GM12878 (cell line): ENCODE measurements at regions not wholly inside any gene's neighbourhood (a gene's known extent, or its start where the extent isn't known, plus 50 kb on each side); places are given as distances from the start of the nearest gene placed in this dataset.

Experiments used
- ATAC-seq: fragments of 200-7000 bp; cut with Tn5 transposase; 3 replicates; pipeline ENCODE4 v1.9.1; 2020; ENCODE audit warnings: mild to moderate bottlenecking, moderate library complexity
- BruUV-seq: library from RNA; stranded (reverse); fragments of 400-500 nt; replicated peaks from 2 replicates; lab custom pipeline; 2021; lab: Mats Ljungman, UMichigan
- CTCF ChIA-PET: fragments of 300-600 bp; sonication (Branson Sonifier 250); formaldehyde crosslinking; extraction: SDS; loops from one replicate; lab custom pipeline; 2021; ENCODE audit warnings: inconsistent platforms; lab: Yijun Ruan, JAX
- POLR2A ChIA-PET: fragments of 350-600 bp; formaldehyde crosslinking; extraction: SDS; loops from one replicate; lab custom pipeline; 2021; ENCODE audit warnings: inconsistent platforms; lab: Charles Lee
- RAD21 ChIA-PET: fragments of 300-600 bp; sonication (Branson Sonifier 250); formaldehyde crosslinking; loops from one replicate; lab custom pipeline; 2023; ENCODE audit warnings: antibody characterized with exemption; ENCODE audit not compliant: unreplicated experiment; lab: Charles Lee
- SMC1A ChIA-PET: fragments of 300-600 bp; sonication (Branson Sonifier 250); formaldehyde crosslinking; loops from one replicate; lab custom pipeline; 2023; ENCODE audit not compliant: unreplicated experiment, uncharacterized antibody; lab: Charles Lee
- DNase-seq: peaks from one replicate; pipeline ENCODE4 v3.0.0-alpha.2; 2011; ENCODE audit warnings: low read depth, low spot score
- FAIRE-seq: peaks from 3 replicates; lab custom pipeline; 2011; peaks lifted over from hg19 to GRCh38; lab: Jason Lieb, UNC
- H2AFZ ChIP-seq: 2 replicates; pipeline ENCODE4 v1.6.0; 2011; ENCODE audit warnings: low read depth, low read length, control low read depth; ENCODE audit not compliant: control insufficient read depth
- H3K27ac ChIP-seq: 2 replicates; pipeline ENCODE4 v1.5.1; 2011; ENCODE audit warnings: control low read depth; ENCODE audit not compliant: control insufficient read depth, insufficient read depth
- H3K27me3 ChIP-seq, 2 experiments: replicated peaks in 1 of 2; 2 replicates each; pipeline versions ENCODE4 v1.6.0 to v1.6.1; 2011; ENCODE audit warnings: low read length in 1 of 2; ENCODE audit not compliant: control insufficient read depth in 2 of 2, insufficient read depth in 2 of 2
- H3K36me3 ChIP-seq, 2 experiments: 2 replicates each; pipeline ENCODE4 v1.5.1; 2011; ENCODE audit warnings: low read length in 1 of 2; ENCODE audit not compliant: control insufficient read depth in 2 of 2, insufficient read depth in 2 of 2
- H3K4me1 ChIP-seq: 2 replicates; pipeline ENCODE4 v1.6.1; 2011; ENCODE audit warnings: mild to moderate bottlenecking, low read length, moderate library complexity, mixed read lengths; ENCODE audit not compliant: control insufficient read depth, insufficient read depth
- H3K4me2 ChIP-seq: 2 replicates; pipeline ENCODE4 v1.6.0; 2011; ENCODE audit warnings: control low read depth; ENCODE audit not compliant: control insufficient read depth, insufficient read depth
- H3K4me3 ChIP-seq: fragments of 200-600 bp; sonication (generic); 2 replicates; pipeline ENCODE4 v1.5.1; 2016
- H3K79me2 ChIP-seq: 2 replicates; pipeline ENCODE4 v1.6.0; 2011; ENCODE audit warnings: low read length; ENCODE audit not compliant: control insufficient read depth, insufficient read depth
- H3K9ac ChIP-seq: 2 replicates; pipeline ENCODE4 v1.8.0; 2011; ENCODE audit warnings: low read length, control low read depth, mixed read lengths; ENCODE audit not compliant: control insufficient read depth, insufficient read depth
- H3K9me3 ChIP-seq: replicated peaks from 3 replicates; pipeline ENCODE4 v1.5.1; 2011; ENCODE audit warnings: mild to moderate bottlenecking, low read length; ENCODE audit not compliant: control insufficient read depth, insufficient read depth
- H4K20me1 ChIP-seq: 2 replicates; pipeline ENCODE4 v1.6.0; 2011; ENCODE audit not compliant: control insufficient read depth, insufficient read depth
- CBX5 ChIP-seq: sonication (generic); IDR thresholded peaks from 2 replicates; pipeline ENCODE4 v1.6.1; 2016; ENCODE audit warnings: low read depth, moderate library complexity, mild to moderate bottlenecking, inconsistent platforms
- CREM ChIP-seq: IDR thresholded peaks from 2 replicates; pipeline ENCODE4 v1.6.1; 2014; ENCODE audit warnings: antibody characterized with exemption, low read depth
- ESRRA ChIP-seq: IDR thresholded peaks from 2 replicates; pipeline ENCODE4 v1.6.1; 2012; ENCODE audit warnings: mild to moderate bottlenecking, low read length, improper control_type of control experiment
- IKZF1 ChIP-seq: fragments of 450-650 bp; conservative IDR thresholded peaks from 2 replicates; pipeline ENCODE4 v1.6.1; 2017; ENCODE audit warnings: antibody characterized with exemption, mild to moderate bottlenecking
- NR2F1 ChIP-seq: fragments of 450-650 bp; conservative IDR thresholded peaks from 2 replicates; pipeline ENCODE4 v1.6.1; 2017; ENCODE audit warnings: mild to moderate bottlenecking
- RAD21 ChIP-seq: IDR thresholded peaks from 2 replicates; pipeline ENCODE4 v1.6.1; 2011; ENCODE audit warnings: mild to moderate bottlenecking, low read depth, low read length, moderate library complexity; ENCODE audit not compliant: insufficient read depth
- SMC3 ChIP-seq: IDR thresholded peaks from 2 replicates; pipeline ENCODE4 v1.6.1; 2011; ENCODE audit warnings: low read length, improper control_type of control experiment, borderline replicate concordance
- ZBTB11 ChIP-seq: fragments of 450-650 bp; formaldehyde crosslinking; IDR thresholded peaks from 2 replicates; pipeline ENCODE4 v1.5.0; 2022; ENCODE audit warnings: mild to moderate bottlenecking, missing genetic modification characterization
- WGBS: methylation state at CpG from one replicate; pipeline ENCODE4 v1.1.6; 2016; ENCODE audit warnings: low lambda C conversion rate; ENCODE audit not compliant: insufficient replicate concordance, insufficient coverage; ENCODE audit errors: missing lambda C conversion rate; 5-methylcytosine and 5-hydroxymethylcytosine counted together
- in situ Hi-C: fragments of 300-500 bp; cut with MboI; formaldehyde crosslinking; loops from 9 replicates; pipeline ENCODE4 v1.14.3; 2018; ENCODE audit warnings: mixed read lengths
- intact Hi-C: fragments of 100-400 bp; cut with micrococcal nuclease; formaldehyde crosslinking; loops from one replicate; pipeline ENCODE4 v1.14.2; 2022; ENCODE audit not compliant: unreplicated experiment
- TF ChIP-seq, protein P1 (sequence below): fragments of 450-650 bp; IDR thresholded peaks from 2 replicates; pipeline ENCODE4 v1.6.1; 2018; ENCODE audit warnings: borderline replicate concordance, mild to moderate bottlenecking; ENCODE audit not compliant: partially characterized antibody
- TF ChIP-seq, protein P2 (sequence below): IDR thresholded peaks from 2 replicates; pipeline ENCODE4 v1.6.1; 2012; ENCODE audit warnings: mild to moderate bottlenecking, low read depth, low read length
- TF ChIP-seq, protein P3 (sequence below): fragments of 450-650 bp; IDR thresholded peaks from 2 replicates; pipeline ENCODE4 v1.6.1; 2017; ENCODE audit warnings: mild to moderate bottlenecking, moderate library complexity

DNA sequence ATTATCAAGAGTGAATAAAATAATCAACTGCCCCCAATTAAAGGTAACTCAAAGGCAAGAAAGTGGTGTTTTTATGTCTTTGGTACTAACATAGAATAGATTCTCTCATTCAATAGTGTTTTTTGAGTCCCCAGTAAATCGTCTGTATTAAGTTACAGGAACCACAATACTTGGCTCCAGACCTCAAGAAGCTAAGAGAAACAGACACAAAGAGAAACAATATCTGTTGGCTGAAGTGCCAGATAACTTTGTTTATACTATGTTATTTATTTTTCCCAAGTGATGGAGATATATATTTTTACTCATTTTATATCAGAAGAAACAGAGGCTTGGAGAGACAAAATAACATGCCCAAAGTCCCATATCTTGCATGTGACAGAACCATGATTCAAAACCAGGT, 201.7 kb upstream of the HNRNPA3 start:
- Histone ChIP-seq H3K36me3 (no peaks in the 10 kb centered on the region), H3K79me2 (no peaks in the 10 kb centered on the region), H4K20me1 (no peaks in the 10 kb centered on the region), H3K4me1 (no peaks in the 10 kb centered on the region), H3K27ac (no peak overlapping the region), H2AFZ (no peak overlapping the region), H3K9me3 (no peaks in the 10 kb centered on the region; the same call in 2 of the 3 replicates), H3K9ac (no peak overlapping the region), H3K4me2 (no peak overlapping the region), H3K27me3 (no peaks in the 10 kb centered on the region), H3K4me3 (no peak overlapping the region)
- FAIRE-seq (no peak), DNase-seq (no peak), ATAC-seq (no peak)
- intact Hi-C loops (no loop called here), in situ Hi-C loops (no loop called here)
- RAD21 ChIA-PET, result no interaction called here
- CTCF ChIA-PET, result interaction anchor here (0.9 to 1.0 kb wide), 2 partner anchors 32 to 137 kb away, joined by 3 read pairs; no protein-coding TSS in a partner anchor
- SMC1A ChIA-PET, result no interaction called here
- BruUV-seq, result no TSS peak
- WGBS, result 30% methylated on average over 1 of the region's 1 CpG
- POLR2A ChIA-PET, result no interaction called here
- TF ChIP-seq, protein P1, sequence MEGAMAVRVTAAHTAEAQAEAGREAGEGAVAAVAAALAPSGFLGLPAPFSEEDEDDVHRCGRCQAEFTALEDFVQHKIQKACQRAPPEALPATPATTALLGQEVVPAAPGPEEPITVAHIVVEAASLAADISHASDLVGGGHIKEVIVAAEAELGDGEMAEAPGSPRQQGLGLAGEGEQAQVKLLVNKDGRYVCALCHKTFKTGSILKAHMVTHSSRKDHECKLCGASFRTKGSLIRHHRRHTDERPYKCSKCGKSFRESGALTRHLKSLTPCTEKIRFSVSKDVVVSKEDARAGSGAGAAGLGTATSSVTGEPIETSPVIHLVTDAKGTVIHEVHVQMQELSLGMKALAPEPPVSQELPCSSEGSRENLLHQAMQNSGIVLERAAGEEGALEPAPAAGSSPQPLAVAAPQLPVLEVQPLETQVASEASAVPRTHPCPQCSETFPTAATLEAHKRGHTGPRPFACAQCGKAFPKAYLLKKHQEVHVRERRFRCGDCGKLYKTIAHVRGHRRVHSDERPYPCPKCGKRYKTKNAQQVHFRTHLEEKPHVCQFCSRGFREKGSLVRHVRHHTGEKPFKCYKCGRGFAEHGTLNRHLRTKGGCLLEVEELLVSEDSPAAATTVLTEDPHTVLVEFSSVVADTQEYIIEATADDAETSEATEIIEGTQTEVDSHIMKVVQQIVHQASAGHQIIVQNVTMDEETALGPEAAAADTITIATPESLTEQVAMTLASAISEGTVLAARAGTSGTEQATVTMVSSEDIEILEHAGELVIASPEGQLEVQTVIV, result no peak
- TF ChIP-seq, protein P2, sequence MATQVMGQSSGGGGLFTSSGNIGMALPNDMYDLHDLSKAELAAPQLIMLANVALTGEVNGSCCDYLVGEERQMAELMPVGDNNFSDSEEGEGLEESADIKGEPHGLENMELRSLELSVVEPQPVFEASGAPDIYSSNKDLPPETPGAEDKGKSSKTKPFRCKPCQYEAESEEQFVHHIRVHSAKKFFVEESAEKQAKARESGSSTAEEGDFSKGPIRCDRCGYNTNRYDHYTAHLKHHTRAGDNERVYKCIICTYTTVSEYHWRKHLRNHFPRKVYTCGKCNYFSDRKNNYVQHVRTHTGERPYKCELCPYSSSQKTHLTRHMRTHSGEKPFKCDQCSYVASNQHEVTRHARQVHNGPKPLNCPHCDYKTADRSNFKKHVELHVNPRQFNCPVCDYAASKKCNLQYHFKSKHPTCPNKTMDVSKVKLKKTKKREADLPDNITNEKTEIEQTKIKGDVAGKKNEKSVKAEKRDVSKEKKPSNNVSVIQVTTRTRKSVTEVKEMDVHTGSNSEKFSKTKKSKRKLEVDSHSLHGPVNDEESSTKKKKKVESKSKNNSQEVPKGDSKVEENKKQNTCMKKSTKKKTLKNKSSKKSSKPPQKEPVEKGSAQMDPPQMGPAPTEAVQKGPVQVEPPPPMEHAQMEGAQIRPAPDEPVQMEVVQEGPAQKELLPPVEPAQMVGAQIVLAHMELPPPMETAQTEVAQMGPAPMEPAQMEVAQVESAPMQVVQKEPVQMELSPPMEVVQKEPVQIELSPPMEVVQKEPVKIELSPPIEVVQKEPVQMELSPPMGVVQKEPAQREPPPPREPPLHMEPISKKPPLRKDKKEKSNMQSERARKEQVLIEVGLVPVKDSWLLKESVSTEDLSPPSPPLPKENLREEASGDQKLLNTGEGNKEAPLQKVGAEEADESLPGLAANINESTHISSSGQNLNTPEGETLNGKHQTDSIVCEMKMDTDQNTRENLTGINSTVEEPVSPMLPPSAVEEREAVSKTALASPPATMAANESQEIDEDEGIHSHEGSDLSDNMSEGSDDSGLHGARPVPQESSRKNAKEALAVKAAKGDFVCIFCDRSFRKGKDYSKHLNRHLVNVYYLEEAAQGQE, result no peak
- TF ChIP-seq SMC3 (no peak), IKZF1 (no peak), NR2F1 (no peak), CBX5 (no peak), ZBTB11 (no peak), ESRRA (no peak), RAD21 (no peak), CREM (no peak)
- TF ChIP-seq, protein P3, sequence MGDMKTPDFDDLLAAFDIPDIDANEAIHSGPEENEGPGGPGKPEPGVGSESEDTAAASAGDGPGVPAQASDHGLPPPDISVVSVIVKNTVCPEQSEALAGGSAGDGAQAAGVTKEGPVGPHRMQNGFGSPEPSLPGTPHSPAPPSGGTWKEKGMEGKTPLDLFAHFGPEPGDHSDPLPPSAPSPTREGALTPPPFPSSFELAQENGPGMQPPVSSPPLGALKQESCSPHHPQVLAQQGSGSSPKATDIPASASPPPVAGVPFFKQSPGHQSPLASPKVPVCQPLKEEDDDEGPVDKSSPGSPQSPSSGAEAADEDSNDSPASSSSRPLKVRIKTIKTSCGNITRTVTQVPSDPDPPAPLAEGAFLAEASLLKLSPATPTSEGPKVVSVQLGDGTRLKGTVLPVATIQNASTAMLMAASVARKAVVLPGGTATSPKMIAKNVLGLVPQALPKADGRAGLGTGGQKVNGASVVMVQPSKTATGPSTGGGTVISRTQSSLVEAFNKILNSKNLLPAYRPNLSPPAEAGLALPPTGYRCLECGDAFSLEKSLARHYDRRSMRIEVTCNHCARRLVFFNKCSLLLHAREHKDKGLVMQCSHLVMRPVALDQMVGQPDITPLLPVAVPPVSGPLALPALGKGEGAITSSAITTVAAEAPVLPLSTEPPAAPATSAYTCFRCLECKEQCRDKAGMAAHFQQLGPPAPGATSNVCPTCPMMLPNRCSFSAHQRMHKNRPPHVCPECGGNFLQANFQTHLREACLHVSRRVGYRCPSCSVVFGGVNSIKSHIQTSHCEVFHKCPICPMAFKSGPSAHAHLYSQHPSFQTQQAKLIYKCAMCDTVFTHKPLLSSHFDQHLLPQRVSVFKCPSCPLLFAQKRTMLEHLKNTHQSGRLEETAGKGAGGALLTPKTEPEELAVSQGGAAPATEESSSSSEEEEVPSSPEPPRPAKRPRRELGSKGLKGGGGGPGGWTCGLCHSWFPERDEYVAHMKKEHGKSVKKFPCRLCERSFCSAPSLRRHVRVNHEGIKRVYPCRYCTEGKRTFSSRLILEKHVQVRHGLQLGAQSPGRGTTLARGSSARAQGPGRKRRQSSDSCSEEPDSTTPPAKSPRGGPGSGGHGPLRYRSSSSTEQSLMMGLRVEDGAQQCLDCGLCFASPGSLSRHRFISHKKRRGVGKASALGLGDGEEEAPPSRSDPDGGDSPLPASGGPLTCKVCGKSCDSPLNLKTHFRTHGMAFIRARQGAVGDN, result no peak
